CD4-positive, alpha-beta memory T cell (primary cell): ENCODE measurements at regions not wholly inside any gene's neighbourhood (a gene's known extent, or its start where the extent isn't known, plus 50 kb on each side); places are given as distances from the start of the nearest gene placed in this dataset.
A peak's percentile ranks its signal among the peaks of the same experiment; 100 is the strongest.
"Not testable (repeated sequence)": the region's sequence is repeated elsewhere in the genome, so short reads cannot be mapped to it uniquely, and the experiment has no call there.

Experiments used
- CTCF ChIA-PET: fragments of 350-600 bp; sonication (Branson Sonifier 250); formaldehyde crosslinking; loops from one replicate; lab custom pipeline; 2021; ENCODE audit warnings: inconsistent platforms; ENCODE audit not compliant: partially characterized antibody; lab: Charles Lee
- POLR2A ChIA-PET: fragments of 350-600 bp; sonication (Branson Sonifier 250); formaldehyde crosslinking; loops from one replicate; lab custom pipeline; 2021; ENCODE audit not compliant: partially characterized antibody; lab: Charles Lee
- DNase-seq, 5 donors: peaks; one replicate each; pipeline versions ENCODE4 v3.0.0 to v3.0.0-alpha.2; 2020 to 2022; ENCODE audit warnings: mixed read lengths in 1 of 5
- H3K27ac ChIP-seq: one replicate; pipeline ENCODE4 v1.7.0; 2013; ENCODE audit warnings: low read depth, low read length
- H3K27me3 ChIP-seq: 2 replicates; pipeline ENCODE4 v1.7.0; 2013; ENCODE audit warnings: mild to moderate bottlenecking, low read length, moderate library complexity; ENCODE audit not compliant: insufficient read depth
- H3K36me3 ChIP-seq: 2 replicates; pipeline ENCODE4 v1.7.0; 2013; ENCODE audit warnings: mild to moderate bottlenecking, low read length, moderate library complexity; ENCODE audit not compliant: insufficient read depth
- H3K4me1 ChIP-seq: 2 replicates; pipeline ENCODE4 v1.7.0; 2013; ENCODE audit warnings: mild to moderate bottlenecking, low read length, moderate library complexity; ENCODE audit not compliant: insufficient read depth
- H3K4me3 ChIP-seq, 2 donors: one replicate each; pipeline ENCODE4 v1.7.0; 2013; ENCODE audit warnings: low read length in 2 of 2, mild to moderate bottlenecking in 1 of 2
- H3K9me3 ChIP-seq, 2 donors: one replicate each; pipeline ENCODE4 v1.7.0; 2013; ENCODE audit warnings: low read length in 2 of 2, control low read depth in 1 of 2; ENCODE audit not compliant: control insufficient read depth in 1 of 2
- H3K27ac Mint-ChIP-seq, 7 donors: one replicate each; pipeline ENCODE4 v1.8.0; 2020 to 2021; ENCODE audit warnings: mixed read lengths in 7 of 7, mild to moderate bottlenecking in 6 of 7, inconsistent platforms in 3 of 7, moderate library complexity in 3 of 7
- H3K27me3 Mint-ChIP-seq, 2 donors: one replicate each; pipeline ENCODE4 v1.8.0; 2020 to 2021; ENCODE audit warnings: mixed read lengths in 2 of 2
- H3K36me3 Mint-ChIP-seq, 2 donors: one replicate each; pipeline ENCODE4 v1.8.0; 2020 to 2021; ENCODE audit warnings: mixed read lengths in 2 of 2, inconsistent platforms in 1 of 2, mild to moderate bottlenecking in 1 of 2
- H3K4me1 Mint-ChIP-seq, 4 donors: one replicate each; pipeline ENCODE4 v1.8.0; 2020 to 2021; ENCODE audit warnings: mixed read lengths in 4 of 4, mild to moderate bottlenecking in 1 of 4
- H3K4me3 Mint-ChIP-seq, 8 donors: one replicate each; pipeline ENCODE4 v1.8.0; 2020 to 2021; ENCODE audit warnings: mixed read lengths in 8 of 8, mild to moderate bottlenecking in 7 of 8, moderate library complexity in 6 of 8, inconsistent platforms in 3 of 8
- H3K9me3 Mint-ChIP-seq, 8 donors: one replicate each; pipeline ENCODE4 v1.8.0; 2020 to 2021; ENCODE audit warnings: mixed read lengths in 8 of 8, mild to moderate bottlenecking in 5 of 8, inconsistent platforms in 3 of 8, moderate library complexity in 1 of 8
- intact Hi-C: fragments of 100-400 bp; cut with micrococcal nuclease; formaldehyde crosslinking; loops from one replicate; pipeline ENCODE4 v1.15.1; 2023

DNA sequence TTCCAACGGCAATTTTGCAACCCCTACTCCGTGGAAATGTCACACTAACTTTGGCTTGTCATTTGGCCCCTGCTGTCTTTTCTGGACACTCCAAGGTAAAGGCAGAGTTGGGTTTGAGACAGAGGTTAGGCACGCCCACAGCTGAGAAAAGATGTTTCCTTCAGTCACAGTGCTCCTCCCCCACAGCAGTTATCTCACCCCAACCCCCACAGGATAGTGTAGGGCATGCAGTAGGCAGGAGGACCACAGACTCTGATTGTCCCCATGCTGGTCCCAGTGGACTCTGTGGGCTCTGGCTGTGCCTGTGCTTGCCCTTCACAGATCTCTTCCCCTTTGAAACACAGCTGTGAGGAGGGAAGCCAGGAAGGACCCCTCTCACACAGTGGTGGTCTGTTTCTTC, 124.0 kb upstream of the CARMIL1 start:
- H3K9me3 Mint-ChIP-seq: peaks cover 2 to 30% (median 21%) of the 10 kb centered on the region in 8 donors
- H3K27ac Mint-ChIP-seq: no peak overlapping the region
- intact Hi-C loops: no loop called here
- CTCF ChIA-PET: no interaction called here
- H3K27me3 ChIP-seq: no peaks in the 10 kb centered on the region
- H3K9me3 ChIP-seq: no peaks in the 10 kb centered on the region
- no peak for DNase-seq
- H3K4me1 ChIP-seq: no peaks in the 10 kb centered on the region
- H3K4me1 Mint-ChIP-seq: no peaks in the 10 kb centered on the region
- POLR2A ChIA-PET: no interaction called here
- H3K36me3 Mint-ChIP-seq: peaks cover 2 to 4% of the 10 kb centered on the region in 2 donors
- H3K36me3 ChIP-seq: no peaks in the 10 kb centered on the region
- peaks cover 3 to 6% of the 10 kb centered on the region in 2 donors for H3K27me3 Mint-ChIP-seq
- no peak overlapping the region for H3K4me3 ChIP-seq
- H3K4me3 Mint-ChIP-seq: no peak overlapping the region
- no peak overlapping the region for H3K27ac ChIP-seq

GRCh38 chr6:25156123-25156522, 123.1 kb upstream of the CARMIL1 start:
- Histone ChIP-seq H3K4me3 (no peak overlapping the region), H3K27ac (no peak overlapping the region), H3K27me3 (no peaks in the 10 kb centered on the region), H3K9me3 (no peaks in the 10 kb centered on the region), H3K36me3 (no peaks in the 10 kb centered on the region), H3K4me1 (no peaks in the 10 kb centered on the region)
- DNase-seq: no peak
- Mint-ChIP-seq H3K4me3 (no peak overlapping the region), H3K27ac (no peak overlapping the region), H3K9me3 (peaks cover 2 to 34% (median 23%) of the 10 kb centered on the region in 8 donors), H3K4me1 (no peaks in the 10 kb centered on the region), H3K36me3 (peaks cover 2 to 4% of the 10 kb centered on the region in 2 donors), H3K27me3 (peaks cover 4 to 8% of the 10 kb centered on the region in 2 donors)
- ChIA-PET POLR2A (no interaction called here), CTCF (interaction anchor here (1.0 kb wide), 1 partner anchor 25 kb away, joined by 3 read pairs; no protein-coding TSS in a partner anchor)
- intact Hi-C loops: no loop called here

- peaks cover 4 to 9% of the 10 kb centered on the region in 2 donors for H3K27me3 Mint-ChIP-seq
Observed at GRCh38 chr6:25157183-25157582, 122.0 kb upstream of the CARMIL1 start.

DNA sequence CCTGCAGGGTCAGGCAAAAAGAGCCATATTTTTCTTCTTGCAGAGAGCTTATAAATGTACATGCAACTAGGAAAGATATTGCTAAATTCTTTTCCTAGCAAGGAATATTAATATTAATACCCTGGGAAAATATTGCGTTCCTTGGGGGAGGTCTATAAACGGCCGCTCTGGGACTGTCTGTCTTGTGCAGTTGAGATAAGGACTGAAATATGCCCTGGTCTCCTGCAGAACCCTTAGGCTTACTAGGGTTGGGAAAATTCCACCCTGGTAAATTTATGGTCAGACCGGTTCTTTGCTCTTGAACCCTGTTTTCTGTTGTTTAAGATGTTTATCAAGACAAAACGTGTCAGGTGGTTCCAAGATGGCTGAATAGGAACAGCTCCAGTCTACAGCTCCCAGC, 121.3 kb upstream of the CARMIL1 start:
- Mint-ChIP-seq H3K4me1 (no peaks in the 10 kb centered on the region), H3K36me3 (peaks cover 2 to 4% of the 10 kb centered on the region in 2 donors), H3K9me3 (peaks cover 2 to 36% (median 24%) of the 10 kb centered on the region in 8 donors), H3K27ac (no peak overlapping the region), H3K4me3 (no peak overlapping the region), H3K27me3 (peaks cover 4 to 9% of the 10 kb centered on the region in 2 donors)
- POLR2A ChIA-PET: no interaction called here
- H3K27ac ChIP-seq: no peak overlapping the region
- no peak overlapping the region for H3K4me3 ChIP-seq
- CTCF ChIA-PET: no interaction called here
- DNase-seq: no peak
- no peaks in the 10 kb centered on the region for H3K36me3 ChIP-seq
- no peaks in the 10 kb centered on the region for H3K4me1 ChIP-seq
- H3K27me3 ChIP-seq: no peaks in the 10 kb centered on the region
- no peaks in the 10 kb centered on the region for H3K9me3 ChIP-seq
- intact Hi-C loops: no loop called here

More at GRCh38 chr6:25157183-25157582, 122.0 kb upstream of the CARMIL1 start:
- CTCF ChIA-PET: no interaction called here
- H3K9me3 ChIP-seq: no peaks in the 10 kb centered on the region
- DNase-seq: no peak
- H3K27ac ChIP-seq: no peak overlapping the region
- POLR2A ChIA-PET: no interaction called here
- H3K4me1 Mint-ChIP-seq: no peaks in the 10 kb centered on the region
- peaks cover 2 to 4% of the 10 kb centered on the region in 2 donors for H3K36me3 Mint-ChIP-seq
- no peak overlapping the region for H3K27ac Mint-ChIP-seq
- no peaks in the 10 kb centered on the region for H3K27me3 ChIP-seq
- H3K36me3 ChIP-seq: no peaks in the 10 kb centered on the region
- no peak overlapping the region for H3K4me3 Mint-ChIP-seq
- H3K9me3 Mint-ChIP-seq: peaks cover 2 to 36% (median 24%) of the 10 kb centered on the region in 8 donors
- intact Hi-C loops: no loop called here
- no peaks in the 10 kb centered on the region for H3K4me1 ChIP-seq
- H3K4me3 ChIP-seq: no peak overlapping the region

- H3K36me3 ChIP-seq, CTCF ChIA-PET, H3K4me3 ChIP-seq, H3K27me3 ChIP-seq, H3K4me3 Mint-ChIP-seq, H3K9me3 ChIP-seq, H3K4me1 Mint-ChIP-seq, H3K27me3 Mint-ChIP-seq, H3K27ac Mint-ChIP-seq, H3K36me3 Mint-ChIP-seq, POLR2A ChIA-PET, DNase-seq, H3K27ac ChIP-seq, intact Hi-C loops, H3K4me1 ChIP-seq: not testable (repeated sequence)
- peaks cover 2 to 38% (median 24%) of the 10 kb centered on the region in 8 donors for H3K9me3 Mint-ChIP-seq
Observed at GRCh38 chr6:25160134-25160533, 119.0 kb upstream of the CARMIL1 start.

GRCh38 chr6:25165177-25165576, 114.0 kb upstream of the CARMIL1 start:
- CTCF ChIA-PET: no interaction called here
- DNase-seq: no peak
- H3K36me3 Mint-ChIP-seq: no peaks in the 10 kb centered on the region
- Histone ChIP-seq H3K27me3 (no peaks in the 10 kb centered on the region), H3K4me3 (no peak overlapping the region), H3K27ac (no peak overlapping the region), H3K9me3 (no peaks in the 10 kb centered on the region), H3K4me1 (no peaks in the 10 kb centered on the region), H3K36me3 (no peaks in the 10 kb centered on the region)
- no peak overlapping the region for H3K27ac Mint-ChIP-seq
- intact Hi-C loops: no loop called here
- H3K27me3 Mint-ChIP-seq: peaks cover 3 to 4% of the 10 kb centered on the region in 2 donors
- peaks cover 0 to 8% (median 3%) of the 10 kb centered on the region in 4 donors for H3K4me1 Mint-ChIP-seq
- POLR2A ChIA-PET: no interaction called here
- peak overlapping the region in 1 of 8 donors; percentile 72 for H3K4me3 Mint-ChIP-seq
- H3K9me3 Mint-ChIP-seq: peaks cover 0 to 12% (median 4%) of the 10 kb centered on the region in 8 donors

DNA sequence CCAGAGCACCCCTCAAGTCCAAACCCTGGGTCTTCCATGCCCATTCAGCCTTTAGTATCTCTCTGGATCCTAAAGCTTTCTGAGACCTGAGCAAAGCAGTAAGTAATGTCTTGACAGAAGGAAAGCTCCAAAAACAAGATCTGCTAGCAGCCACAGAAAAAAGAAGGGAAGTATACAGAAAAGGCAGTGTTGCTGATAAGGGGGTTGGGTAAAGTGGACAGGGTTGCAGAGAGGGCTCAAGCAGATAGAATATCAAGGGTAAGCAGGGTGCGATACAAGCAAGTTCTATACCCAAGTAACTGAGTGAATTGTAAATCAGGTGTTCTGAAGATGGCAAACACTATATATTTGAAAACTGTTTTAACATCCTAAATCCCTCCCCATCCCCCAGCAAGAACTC, 113.4 kb upstream of the CARMIL1 start:
- CTCF ChIA-PET: no interaction called here
- no peak overlapping the region for H3K27ac ChIP-seq
- Mint-ChIP-seq H3K27ac (no peak overlapping the region), H3K36me3 (no peaks in the 10 kb centered on the region), H3K27me3 (peaks cover 2 to 3% of the 10 kb centered on the region in 2 donors), H3K9me3 (peaks cover 0 to 9% (median 1%) of the 10 kb centered on the region in 8 donors), H3K4me3 (no peak overlapping the region), H3K4me1 (peaks cover 0 to 8% (median 3%) of the 10 kb centered on the region in 4 donors)
- H3K9me3 ChIP-seq: no peaks in the 10 kb centered on the region
- POLR2A ChIA-PET: no interaction called here
- no peak for DNase-seq
- no peaks in the 10 kb centered on the region for H3K27me3 ChIP-seq
- intact Hi-C loops: no loop called here
- no peaks in the 10 kb centered on the region for H3K4me1 ChIP-seq
- no peaks in the 10 kb centered on the region for H3K36me3 ChIP-seq
- H3K4me3 ChIP-seq: no peak overlapping the region
